Activated CD4-positive, alpha-beta T cell treated with anti-CD3 and anti-CD28 coated beads, Interleukin-2, amount 50 U/mL, for 48 hours (primary cell): ENCODE measurements at regions not wholly inside any gene's neighbourhood (a gene's known extent, or its start where the extent isn't known, plus 50 kb on each side); places are given as distances from the start of the nearest gene placed in this dataset.
"Not testable (repeated sequence)": the region's sequence is repeated elsewhere in the genome, so short reads cannot be mapped to it uniquely, and the experiment has no call there.

Source experiments
- DNase-seq, 2 experiments: peaks; one replicate each; pipeline ENCODE4 v3.0.0-alpha.2; 2020

GRCh38 chr16:5309946-5310611 is 212.5 kb upstream of the EEF2KMT start:
- DNase-seq, result no peak

GRCh38 chr16:5305023-5305422 is 207.4 kb upstream of the EEF2KMT start:
- no peak for DNase-seq

- no peak for DNase-seq
These were observed 204.9 kb upstream of the EEF2KMT start for GRCh38 chr16:5302372-5303114.

- DNase-seq, result no peak
These were observed 200.6 kb upstream of the EEF2KMT start for GRCh38 chr16:5298202-5298601.

GRCh38 chr16:5296176-5296575 is 198.6 kb upstream of the EEF2KMT start:
- DNase-seq, result no peak

GRCh38 chr16:5295304-5295703 is 197.7 kb upstream of the EEF2KMT start:
- DNase-seq, result not testable (repeated sequence)

- not testable (repeated sequence) for DNase-seq
These were observed 184.6 kb upstream of the EEF2KMT start for GRCh38 chr16:5282152-5282551.

GRCh38 chr16:5257462-5257861 is 159.9 kb upstream of the EEF2KMT start:
- no peak for DNase-seq

GRCh38 chr16:5252791-5253190 is 155.2 kb upstream of the EEF2KMT start:
- no peak for DNase-seq

GRCh38 chr16:5247403-5247802 is 149.8 kb upstream of the EEF2KMT start:
- not testable (repeated sequence) for DNase-seq

GRCh38 chr16:5240278-5240626 is 142.7 kb upstream of the EEF2KMT start:
- not testable (repeated sequence) for DNase-seq

- peak; percentile 52 to 61 for DNase-seq
These were observed 142.1 kb upstream of the EEF2KMT start for GRCh38 chr16:5239472-5240277.

GRCh38 chr16:5235119-5235518 is 137.5 kb upstream of the EEF2KMT start:
- no peak for DNase-seq

- no peak for DNase-seq
These were observed 136.9 kb upstream of the EEF2KMT start for GRCh38 chr16:5234295-5235050.

- no peak for DNase-seq
These were observed 133.7 kb upstream of the EEF2KMT start for GRCh38 chr16:5231246-5231759.

GRCh38 chr16:5228369-5228768 is 130.8 kb upstream of the EEF2KMT start:
- no peak for DNase-seq

GRCh38 chr16:5225931-5226655 is 128.5 kb upstream of the EEF2KMT start:
- DNase-seq, result no peak

GRCh38 chr16:5222761-5223160 is 125.2 kb upstream of the EEF2KMT start:
- no peak for DNase-seq

- not testable (repeated sequence) for DNase-seq
These were observed 124.2 kb upstream of the EEF2KMT start for GRCh38 chr16:5221831-5222230.

- DNase-seq, result no peak
These were observed 123.1 kb upstream of the EEF2KMT start for GRCh38 chr16:5220705-5221104.

- no peak for DNase-seq
These were observed 119.0 kb upstream of the EEF2KMT start for GRCh38 chr16:5216441-5217080.

GRCh38 chr16:5215901-5216300 is 118.3 kb upstream of the EEF2KMT start:
- no peak for DNase-seq
